ENCODE measurements at regions not wholly inside any gene's neighbourhood (a gene's known extent, or its start where the extent isn't known, plus 50 kb on each side); places are given as distances from the start of the nearest gene placed in this dataset.

- peaks cover 2% of the 10 kb centered on the region for H3K9me3 Mint-ChIP-seq (ENCODE audit: unreplicated experiment)
- peaks cover 1% of the 10 kb centered on the region for H3K27me3 Mint-ChIP-seq (ENCODE audit: unreplicated experiment)
- TF ChIP-seq CTCF (IDR thresholded peaks at IDR 0.05; ENCODE audit: partially characterized antibody, unreplicated experiment) = no peak
- H3K36me3 Mint-ChIP-seq (ENCODE audit: unreplicated experiment) = peaks cover 4% of the 10 kb centered on the region
- DNase-seq = no peak
- no peaks in the 10 kb centered on the region for H3K4me1 Mint-ChIP-seq (ENCODE audit: low read depth, unreplicated experiment)
- H3K4me3 Mint-ChIP-seq (ENCODE audit: unreplicated experiment) = no peak overlapping the region
- H3K27ac Mint-ChIP-seq (ENCODE audit: unreplicated experiment) = no peak overlapping the region
Observed at GRCh38 chr20:60408435-60408834, 450.2 kb downstream of the CDH26 start.

DNA sequence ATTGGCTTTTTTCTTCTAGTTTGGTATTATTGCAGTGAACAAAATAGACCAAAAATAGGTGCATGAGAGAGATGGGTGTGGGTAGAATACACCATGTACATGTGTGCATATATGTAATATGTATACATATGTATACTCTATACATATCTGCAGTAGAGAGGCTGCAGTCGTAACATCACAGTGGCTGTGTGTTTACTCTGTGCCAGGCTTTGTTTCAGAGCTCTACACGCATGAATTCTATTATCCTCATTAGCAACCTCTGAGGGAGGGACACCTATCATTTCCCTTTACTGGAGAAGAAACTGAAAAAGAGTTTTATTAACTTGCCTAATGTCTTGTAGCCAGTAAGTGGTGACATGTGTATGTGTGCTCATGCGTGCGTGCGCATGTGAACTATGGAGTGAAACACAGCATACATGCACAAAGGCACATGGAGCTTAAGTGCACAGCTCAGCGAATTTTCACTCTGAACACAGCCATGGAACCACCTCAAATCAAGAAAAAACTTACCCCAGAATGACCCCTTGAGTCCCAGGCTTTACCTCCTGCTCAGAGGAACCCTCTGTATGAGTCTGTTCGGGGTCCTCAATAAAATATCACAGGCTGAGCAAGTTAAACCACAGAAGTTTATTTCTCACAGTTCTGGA lies 452.5 kb downstream of the CDH26 start:
- Mint-ChIP-seq H3K27me3 (ENCODE audit: unreplicated experiment) (peaks cover 1% of the 10 kb centered on the region), H3K27ac (ENCODE audit: unreplicated experiment) (no peak overlapping the region), H3K36me3 (ENCODE audit: unreplicated experiment) (peaks cover 4% of the 10 kb centered on the region), H3K9me3 (ENCODE audit: unreplicated experiment) (peaks cover 2% of the 10 kb centered on the region), H3K4me3 (ENCODE audit: unreplicated experiment) (no peak overlapping the region), H3K4me1 (ENCODE audit: low read depth, unreplicated experiment) (no peaks in the 10 kb centered on the region)
- no peak for DNase-seq
- no peak for TF ChIP-seq CTCF (IDR thresholded peaks at IDR 0.05; ENCODE audit: partially characterized antibody, unreplicated experiment)

- H3K36me3 Mint-ChIP-seq (ENCODE audit: unreplicated experiment) = peaks cover 4% of the 10 kb centered on the region
- H3K27ac Mint-ChIP-seq (ENCODE audit: unreplicated experiment) = no peak overlapping the region
- H3K4me3 Mint-ChIP-seq (ENCODE audit: unreplicated experiment) = no peak overlapping the region
- H3K27me3 Mint-ChIP-seq (ENCODE audit: unreplicated experiment) = peaks cover 1% of the 10 kb centered on the region
- peaks cover 2% of the 10 kb centered on the region for H3K9me3 Mint-ChIP-seq (ENCODE audit: unreplicated experiment)
- TF ChIP-seq CTCF (IDR thresholded peaks at IDR 0.05; ENCODE audit: partially characterized antibody, unreplicated experiment) = no peak
- H3K4me1 Mint-ChIP-seq (ENCODE audit: low read depth, unreplicated experiment) = no peaks in the 10 kb centered on the region
- no peak for DNase-seq
Observed at GRCh38 chr20:60411813-60412212, 453.6 kb downstream of the CDH26 start.

- Mint-ChIP-seq H3K9me3 (ENCODE audit: unreplicated experiment) (peaks cover 2% of the 10 kb centered on the region), H3K27ac (ENCODE audit: unreplicated experiment) (no peak overlapping the region), H3K36me3 (ENCODE audit: unreplicated experiment) (no peaks in the 10 kb centered on the region), H3K27me3 (ENCODE audit: unreplicated experiment) (no peaks in the 10 kb centered on the region), H3K4me3 (ENCODE audit: unreplicated experiment) (no peak overlapping the region), H3K4me1 (ENCODE audit: low read depth, unreplicated experiment) (no peaks in the 10 kb centered on the region)
- TF ChIP-seq CTCF (IDR thresholded peaks at IDR 0.05; ENCODE audit: partially characterized antibody, unreplicated experiment) = no peak
- no peak for DNase-seq
Observed at GRCh38 chr20:60420676-60421229, 462.5 kb downstream of the CDH26 start.

GRCh38 chr20:60422848-60423247 lies 464.6 kb downstream of the CDH26 start:
- Mint-ChIP-seq H3K27me3 (ENCODE audit: unreplicated experiment) (no peaks in the 10 kb centered on the region), H3K9me3 (ENCODE audit: unreplicated experiment) (peaks cover 2% of the 10 kb centered on the region), H3K4me3 (ENCODE audit: unreplicated experiment) (no peak overlapping the region), H3K36me3 (ENCODE audit: unreplicated experiment) (no peaks in the 10 kb centered on the region), H3K27ac (ENCODE audit: unreplicated experiment) (no peak overlapping the region), H3K4me1 (ENCODE audit: low read depth, unreplicated experiment) (no peaks in the 10 kb centered on the region)
- no peak for TF ChIP-seq CTCF (IDR thresholded peaks at IDR 0.05; ENCODE audit: partially characterized antibody, unreplicated experiment)
- DNase-seq = no peak
